Lower lobe of right lung (tissue), 2 donors: ENCODE measurements at regions not wholly inside any gene's neighbourhood (a gene's known extent, or its start where the extent isn't known, plus 50 kb on each side); places are given as distances from the start of the nearest gene placed in this dataset.

Experiments used
- ATAC-seq, 2 donors: fragments of 200-7000 bp; cut with Tn5 transposase; one replicate each; pipeline ENCODE4 v1.9.1; 2020 to 2022; ENCODE audit warnings: mild to moderate bottlenecking in 2 of 2, moderate library complexity in 2 of 2
- DNase-seq: peaks from one replicate; pipeline ENCODE4 v3.0.0-alpha.2; 2020
- H3K27ac ChIP-seq: fragments of 200-600 bp; one replicate; pipeline ENCODE4 v1.8.0; 2022
- H3K27me3 ChIP-seq: fragments of 200-600 bp; one replicate; pipeline ENCODE4 v1.8.0; 2022; ENCODE audit warnings: low read depth
- H3K36me3 ChIP-seq: fragments of 200-600 bp; one replicate; pipeline ENCODE4 v1.8.0; 2022; ENCODE audit warnings: mild to moderate bottlenecking
- H3K4me1 ChIP-seq: fragments of 200-600 bp; one replicate; pipeline ENCODE4 v1.8.0; 2022
- H3K4me3 ChIP-seq: fragments of 200-600 bp; one replicate; pipeline ENCODE4 v1.8.0; 2022; ENCODE audit warnings: mild to moderate bottlenecking
- H3K9me3 ChIP-seq: fragments of 200-600 bp; one replicate; pipeline ENCODE4 v1.8.0; 2022
- intact Hi-C: fragments of 100-400 bp; cut with DNase I; formaldehyde crosslinking; loops from one replicate; pipeline ENCODE4 v1.11.0; 2022
- TF ChIP-seq, protein P1 (sequence below): fragments of 200-600 bp; IDR thresholded peaks from one replicate; pipeline ENCODE4 v1.8.0; 2022; ENCODE audit warnings: antibody characterized with exemption, mild to moderate bottlenecking
- donor health status: DM: no; HTN: yes; CAD: no; lungs with severe emphysema.

DNA sequence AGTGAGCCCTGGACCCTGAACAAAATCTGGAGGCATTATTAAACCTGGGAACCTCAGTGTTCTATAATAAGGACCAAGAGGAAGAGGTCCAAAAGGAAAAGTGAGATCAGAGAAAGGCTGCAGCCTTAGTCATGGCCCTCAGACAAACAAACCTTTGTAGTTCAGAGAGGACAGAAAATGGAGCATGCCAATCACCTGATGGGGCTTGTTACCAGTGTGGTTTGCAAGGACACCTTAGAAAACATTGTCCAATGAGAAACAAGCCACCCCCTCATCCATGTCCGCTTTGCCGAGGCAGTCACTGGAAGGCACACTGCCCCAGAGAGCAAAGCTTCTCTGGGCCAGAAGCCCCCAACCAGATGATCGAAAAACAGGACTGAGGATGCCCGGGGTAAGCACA, 254.8 kb downstream of the CDH10 start:
- Histone ChIP-seq H3K27ac (no peak overlapping the region), H3K36me3 (no peaks in the 10 kb centered on the region), H3K27me3 (no peaks in the 10 kb centered on the region), H3K9me3 (no peaks in the 10 kb centered on the region), H3K4me3 (no peak overlapping the region), H3K4me1 (no peaks in the 10 kb centered on the region)
- DNase-seq (no peak), ATAC-seq (no peak)
- intact Hi-C loops, result no loop called here
- TF ChIP-seq, protein P1, sequence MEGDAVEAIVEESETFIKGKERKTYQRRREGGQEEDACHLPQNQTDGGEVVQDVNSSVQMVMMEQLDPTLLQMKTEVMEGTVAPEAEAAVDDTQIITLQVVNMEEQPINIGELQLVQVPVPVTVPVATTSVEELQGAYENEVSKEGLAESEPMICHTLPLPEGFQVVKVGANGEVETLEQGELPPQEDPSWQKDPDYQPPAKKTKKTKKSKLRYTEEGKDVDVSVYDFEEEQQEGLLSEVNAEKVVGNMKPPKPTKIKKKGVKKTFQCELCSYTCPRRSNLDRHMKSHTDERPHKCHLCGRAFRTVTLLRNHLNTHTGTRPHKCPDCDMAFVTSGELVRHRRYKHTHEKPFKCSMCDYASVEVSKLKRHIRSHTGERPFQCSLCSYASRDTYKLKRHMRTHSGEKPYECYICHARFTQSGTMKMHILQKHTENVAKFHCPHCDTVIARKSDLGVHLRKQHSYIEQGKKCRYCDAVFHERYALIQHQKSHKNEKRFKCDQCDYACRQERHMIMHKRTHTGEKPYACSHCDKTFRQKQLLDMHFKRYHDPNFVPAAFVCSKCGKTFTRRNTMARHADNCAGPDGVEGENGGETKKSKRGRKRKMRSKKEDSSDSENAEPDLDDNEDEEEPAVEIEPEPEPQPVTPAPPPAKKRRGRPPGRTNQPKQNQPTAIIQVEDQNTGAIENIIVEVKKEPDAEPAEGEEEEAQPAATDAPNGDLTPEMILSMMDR, result no peak

GRCh38 chr5:24391816-24392215, 253.0 kb downstream of the CDH10 start:
- TF ChIP-seq, protein P1, result no peak
- H3K27me3 ChIP-seq, result no peaks in the 10 kb centered on the region
- intact Hi-C loops, result no loop called here
- H3K4me3 ChIP-seq, result no peak overlapping the region
- no peak for DNase-seq
- ATAC-seq, result no peak
- H3K27ac ChIP-seq, result no peak overlapping the region
- H3K4me1 ChIP-seq, result no peaks in the 10 kb centered on the region
- H3K9me3 ChIP-seq, result no peaks in the 10 kb centered on the region
- no peaks in the 10 kb centered on the region for H3K36me3 ChIP-seq

- TF ChIP-seq, protein P1, result no peak
- Histone ChIP-seq H3K9me3 (peaks cover 7% of the 10 kb centered on the region), H3K4me1 (no peaks in the 10 kb centered on the region), H3K4me3 (no peak overlapping the region), H3K27ac (no peak overlapping the region), H3K27me3 (no peaks in the 10 kb centered on the region), H3K36me3 (no peaks in the 10 kb centered on the region)
- DNase-seq (no peak), ATAC-seq (no peak)
- intact Hi-C loops, result no loop called here
These were observed 247.2 kb downstream of the CDH10 start for GRCh38 chr5:24397601-24398000.

GRCh38 chr5:24401773-24402172, 243.0 kb downstream of the CDH10 start:
- Histone ChIP-seq H3K27ac (no peak overlapping the region), H3K4me3 (no peak overlapping the region), H3K9me3 (peaks cover 7% of the 10 kb centered on the region), H3K36me3 (no peaks in the 10 kb centered on the region), H3K27me3 (no peaks in the 10 kb centered on the region), H3K4me1 (no peaks in the 10 kb centered on the region)
- ATAC-seq (no peak), DNase-seq (no peak)
- intact Hi-C loops, result no loop called here
- TF ChIP-seq, protein P1, result no peak

GRCh38 chr5:24407466-24407865, 237.3 kb downstream of the CDH10 start:
- no peak overlapping the region for H3K4me3 ChIP-seq
- no peak overlapping the region for H3K27ac ChIP-seq
- DNase-seq (no peak), ATAC-seq (no peak)
- intact Hi-C loops, result no loop called here
- no peaks in the 10 kb centered on the region for H3K27me3 ChIP-seq
- no peaks in the 10 kb centered on the region for H3K9me3 ChIP-seq
- no peaks in the 10 kb centered on the region for H3K4me1 ChIP-seq
- H3K36me3 ChIP-seq, result no peaks in the 10 kb centered on the region
- TF ChIP-seq, protein P1, result no peak

DNA sequence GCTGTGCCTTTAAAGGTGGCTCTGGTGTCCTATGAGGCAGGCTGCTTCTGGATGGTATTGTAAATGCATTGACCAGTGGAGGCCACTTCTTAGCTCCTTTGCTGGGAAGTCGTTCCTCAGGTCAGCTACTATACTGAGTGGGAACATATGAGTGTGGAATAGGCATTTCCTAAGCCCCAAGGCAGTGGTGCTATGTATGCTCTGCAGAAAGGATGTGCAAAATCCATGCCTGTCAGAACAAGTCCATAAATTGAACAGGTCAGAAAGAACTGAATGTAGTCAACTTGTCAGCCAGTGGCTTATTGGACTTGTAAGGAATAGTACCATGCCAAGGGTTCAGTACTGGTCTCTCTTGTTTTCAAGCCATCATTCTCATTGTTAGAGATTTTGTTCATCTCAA, 216.4 kb downstream of the CDH10 start:
- H3K27me3 ChIP-seq, result no peaks in the 10 kb centered on the region

More for the DNA sequence above, 216.4 kb downstream of the CDH10 start:
- ATAC-seq (no peak), DNase-seq (no peak)
- intact Hi-C loops, result no loop called here
- Histone ChIP-seq H3K36me3 (no peaks in the 10 kb centered on the region), H3K4me1 (no peaks in the 10 kb centered on the region), H3K4me3 (no peak overlapping the region), H3K9me3 (no peaks in the 10 kb centered on the region), H3K27ac (no peak overlapping the region)
- TF ChIP-seq, protein P1, result no peak
